HEK293 (cell line): ENCODE measurements at regions not wholly inside any gene's neighbourhood (a gene's known extent, or its start where the extent isn't known, plus 50 kb on each side); places are given as distances from the start of the nearest gene placed in this dataset.

Experiments
- BCL11A ChIP-seq: fragments of 450-650 bp; formaldehyde crosslinking; IDR thresholded peaks from 2 replicates; pipeline ENCODE4 v1.5.1; 2016; ENCODE audit warnings: low read depth, missing biosample characterization, missing genetic modification characterization
- CTCF ChIP-seq: fragments of 450-650 bp; formaldehyde crosslinking; IDR thresholded peaks from 2 replicates; pipeline ENCODE4 v1.5.1; 2016; ENCODE audit warnings: missing biosample characterization, missing genetic modification characterization
- ELK4 ChIP-seq: IDR thresholded peaks from 2 replicates; pipeline ENCODE4 v1.6.1; 2011; ENCODE audit warnings: mild to moderate bottlenecking, low read depth, low read length, borderline replicate concordance
- PATZ1 ChIP-seq: fragments of 450-650 bp; formaldehyde crosslinking; IDR thresholded peaks from 2 replicates; pipeline ENCODE4 v1.5.1; 2016; ENCODE audit warnings: missing biosample characterization, missing genetic modification characterization
- REST ChIP-seq: fragments of 450-650 bp; formaldehyde crosslinking; IDR thresholded peaks from 2 replicates; pipeline ENCODE4 v1.5.1; 2016; ENCODE audit warnings: missing biosample characterization, missing genetic modification characterization
- TCF7L2 ChIP-seq: IDR thresholded peaks from 2 replicates; pipeline ENCODE4 v1.6.1; 2011; ENCODE audit warnings: low read depth, mild to moderate bottlenecking, inconsistent platforms, low read length, moderate library complexity, borderline replicate concordance
- YY1 ChIP-seq: fragments of 450-650 bp; formaldehyde crosslinking; IDR thresholded peaks from 2 replicates; pipeline ENCODE4 v1.5.1; 2018; ENCODE audit warnings: missing biosample characterization, missing genetic modification characterization
- ZNF398 ChIP-seq: fragments of 450-650 bp; formaldehyde crosslinking; IDR thresholded peaks from 2 replicates; pipeline ENCODE4 v1.5.1; 2017; ENCODE audit warnings: missing biosample characterization, missing genetic modification characterization
- ZNF416 ChIP-seq: fragments of 450-650 bp; formaldehyde crosslinking; IDR thresholded peaks from 2 replicates; pipeline ENCODE4 v1.5.1; 2016; ENCODE audit warnings: missing biosample characterization, missing genetic modification characterization
- ZNF658 ChIP-seq: fragments of 450-650 bp; formaldehyde crosslinking; IDR thresholded peaks from 2 replicates; pipeline ENCODE4; 2016; ENCODE audit warnings: missing biosample characterization, missing genetic modification characterization
- ZNF701 ChIP-seq: fragments of 450-650 bp; formaldehyde crosslinking; IDR thresholded peaks from 2 replicates; pipeline ENCODE4 v1.5.1; 2016; ENCODE audit warnings: missing biosample characterization, missing genetic modification characterization
- ZNF707 ChIP-seq: fragments of 450-650 bp; formaldehyde crosslinking; IDR thresholded peaks from 2 replicates; pipeline ENCODE4 v1.5.1; 2016; ENCODE audit warnings: missing biosample characterization, missing genetic modification characterization
- ZSCAN23 ChIP-seq: fragments of 450-650 bp; formaldehyde crosslinking; IDR thresholded peaks from 2 replicates; pipeline ENCODE4 v1.5.1; 2016; ENCODE audit warnings: missing biosample characterization, missing genetic modification characterization

GRCh38 chr5:34464829-34465228, 191.3 kb upstream of the RAI14 start:
- TF ChIP-seq YY1 (tag by site-specific recombination) (no peak), CTCF (tag by site-specific recombination) (no peak), ELK4 (no peak), ZNF658 (tag by site-specific recombination) (no peak), ZNF416 (no peak), ZNF398 (tag by site-specific recombination) (no peak), BCL11A (tag by site-specific recombination) (no peak), ZNF707 (no peak), ZSCAN23 (no peak), PATZ1 (tag by site-specific recombination) (no peak), ZNF701 (no peak), REST (tag by site-specific recombination) (no peak), TCF7L2 (no peak)
